T-helper 17 cell (primary cell): ENCODE measurements at regions not wholly inside any gene's neighbourhood (a gene's known extent, or its start where the extent isn't known, plus 50 kb on each side); places are given as distances from the start of the nearest gene placed in this dataset.

Experiments
- ATAC-seq: fragments of 150-1000 bp; cut with Tn5 transposase; 2 replicates; pipeline ENCODE4 v1.10.0; 2021; ENCODE audit warnings: mild to moderate bottlenecking, moderate library complexity
- DNase-seq, 3 donors: peaks; one replicate each; pipeline versions ENCODE4 v3.0.0 to v3.0.0-alpha.2; 2020 to 2021
- H3K9me3 ChIP-seq: one replicate; pipeline ENCODE4 v1.7.0; 2013; ENCODE audit warnings: low read length, mild to moderate bottlenecking; ENCODE audit not compliant: control insufficient read depth, poor library complexity, severe bottlenecking
- H3K27ac Mint-ChIP-seq: one replicate; pipeline ENCODE4 v1.8.0; 2022; ENCODE audit warnings: mild to moderate bottlenecking, moderate library complexity, mixed read lengths
- H3K27me3 Mint-ChIP-seq: one replicate; pipeline ENCODE4 v1.8.0; 2022; ENCODE audit warnings: mixed read lengths
- H3K36me3 Mint-ChIP-seq: one replicate; pipeline ENCODE4 v1.8.0; 2022; ENCODE audit warnings: low read depth, mixed read lengths
- H3K4me1 Mint-ChIP-seq: one replicate; pipeline ENCODE4 v1.8.0; 2022; ENCODE audit warnings: mild to moderate bottlenecking, mixed read lengths
- H3K4me3 Mint-ChIP-seq: one replicate; pipeline ENCODE4 v1.8.0; 2022; ENCODE audit warnings: mild to moderate bottlenecking, moderate library complexity, mixed read lengths

- DNase-seq = no peak
- no peaks in the 10 kb centered on the region for H3K9me3 ChIP-seq
- peaks cover 2% of the 10 kb centered on the region for H3K36me3 Mint-ChIP-seq
- peaks cover 59% of the 10 kb centered on the region for H3K27me3 Mint-ChIP-seq
- no peak overlapping the region for H3K4me3 Mint-ChIP-seq
- ATAC-seq = no peak
- H3K27ac Mint-ChIP-seq = no peak overlapping the region
- peaks cover under 1% of the 10 kb centered on the region for H3K4me1 Mint-ChIP-seq
These were observed 72.5 kb upstream of the ZNF423 start for GRCh38 chr16:49928176-49929041.

GRCh38 chr16:49929626-49930025 lies 73.7 kb upstream of the ZNF423 start:
- Mint-ChIP-seq H3K4me3 (no peak overlapping the region), H3K27me3 (peaks cover 58% of the 10 kb centered on the region), H3K4me1 (no peaks in the 10 kb centered on the region), H3K27ac (no peak overlapping the region), H3K36me3 (peaks cover 2% of the 10 kb centered on the region)
- ATAC-seq (no peak), DNase-seq (no peak)
- no peaks in the 10 kb centered on the region for H3K9me3 ChIP-seq

- Mint-ChIP-seq H3K36me3 (peaks cover 2% of the 10 kb centered on the region), H3K4me3 (no peak overlapping the region), H3K27ac (no peak overlapping the region), H3K4me1 (no peaks in the 10 kb centered on the region), H3K27me3 (peaks cover 52% of the 10 kb centered on the region)
- ATAC-seq (no peak), DNase-seq (no peak)
- H3K9me3 ChIP-seq = no peaks in the 10 kb centered on the region
These were observed 74.9 kb upstream of the ZNF423 start for GRCh38 chr16:49930841-49931240.

- DNase-seq = no peak
- ATAC-seq = no peak
- H3K9me3 ChIP-seq = no peaks in the 10 kb centered on the region
- Mint-ChIP-seq H3K4me1 (no peaks in the 10 kb centered on the region), H3K36me3 (peaks cover 2% of the 10 kb centered on the region), H3K27me3 (peaks cover 50% of the 10 kb centered on the region), H3K4me3 (no peak overlapping the region), H3K27ac (no peak overlapping the region)
These were observed 75.4 kb upstream of the ZNF423 start for GRCh38 chr16:49931266-49931665.

- H3K9me3 ChIP-seq = no peaks in the 10 kb centered on the region
- Mint-ChIP-seq H3K27ac (no peak overlapping the region), H3K4me3 (no peak overlapping the region), H3K27me3 (peaks cover 50% of the 10 kb centered on the region), H3K4me1 (no peaks in the 10 kb centered on the region), H3K36me3 (peaks cover 2% of the 10 kb centered on the region)
- ATAC-seq = no peak
- DNase-seq = no peak
These were observed 76.0 kb upstream of the ZNF423 start for GRCh38 chr16:49931916-49932315.

GRCh38 chr16:49932434-49932833 lies 76.5 kb upstream of the ZNF423 start:
- H3K9me3 ChIP-seq = no peaks in the 10 kb centered on the region
- no peak for ATAC-seq
- Mint-ChIP-seq H3K4me3 (no peak overlapping the region), H3K27me3 (peaks cover 50% of the 10 kb centered on the region), H3K4me1 (no peaks in the 10 kb centered on the region), H3K27ac (no peak overlapping the region), H3K36me3 (peaks cover 2% of the 10 kb centered on the region)
- no peak for DNase-seq

GRCh38 chr16:49932946-49933345 lies 77.0 kb upstream of the ZNF423 start:
- no peaks in the 10 kb centered on the region for H3K4me1 Mint-ChIP-seq
- no peak overlapping the region for H3K4me3 Mint-ChIP-seq
- no peak overlapping the region for H3K27ac Mint-ChIP-seq
- ATAC-seq (no peak), DNase-seq (no peak)
- H3K27me3 Mint-ChIP-seq = peaks cover 50% of the 10 kb centered on the region
- H3K9me3 ChIP-seq = no peaks in the 10 kb centered on the region
- H3K36me3 Mint-ChIP-seq = peaks cover 2% of the 10 kb centered on the region

- no peak for ATAC-seq
- no peak overlapping the region for H3K27ac Mint-ChIP-seq
These were observed 80.9 kb upstream of the ZNF423 start for GRCh38 chr16:49936791-49937190.

GRCh38 chr16:49937886-49938285 lies 82.0 kb upstream of the ZNF423 start:
- Mint-ChIP-seq H3K4me3 (no peak overlapping the region), H3K27ac (no peak overlapping the region), H3K27me3 (peaks cover 22% of the 10 kb centered on the region), H3K36me3 (no peaks in the 10 kb centered on the region), H3K4me1 (no peaks in the 10 kb centered on the region)
- no peaks in the 10 kb centered on the region for H3K9me3 ChIP-seq
- no peak for DNase-seq
- ATAC-seq = no peak

More at GRCh38 chr16:49936791-49937190, 80.9 kb upstream of the ZNF423 start:
- peaks cover 29% of the 10 kb centered on the region for H3K27me3 Mint-ChIP-seq
- no peaks in the 10 kb centered on the region for H3K4me1 Mint-ChIP-seq
- DNase-seq = no peak
- no peaks in the 10 kb centered on the region for H3K9me3 ChIP-seq
- no peak overlapping the region for H3K4me3 Mint-ChIP-seq
- no peaks in the 10 kb centered on the region for H3K36me3 Mint-ChIP-seq

- no peak for DNase-seq
- no peaks in the 10 kb centered on the region for H3K9me3 ChIP-seq
- no peak for ATAC-seq
- no peaks in the 10 kb centered on the region for H3K36me3 Mint-ChIP-seq
- H3K4me3 Mint-ChIP-seq = no peak overlapping the region
- no peaks in the 10 kb centered on the region for H3K4me1 Mint-ChIP-seq
- no peak overlapping the region for H3K27ac Mint-ChIP-seq
- peaks cover 14% of the 10 kb centered on the region for H3K27me3 Mint-ChIP-seq
These were observed 83.6 kb upstream of the ZNF423 start for GRCh38 chr16:49939495-49939894.

GRCh38 chr16:49940464-49941224 lies 84.4 kb upstream of the CNEP1R1 start:
- H3K36me3 Mint-ChIP-seq = no peaks in the 10 kb centered on the region
- no peak overlapping the region for H3K27ac Mint-ChIP-seq
- H3K27me3 Mint-ChIP-seq = peaks cover 10% of the 10 kb centered on the region
- ATAC-seq (no peak), DNase-seq (no peak)
- no peaks in the 10 kb centered on the region for H3K4me1 Mint-ChIP-seq
- no peaks in the 10 kb centered on the region for H3K9me3 ChIP-seq
- no peak overlapping the region for H3K4me3 Mint-ChIP-seq

GRCh38 chr16:49944221-49944620 lies 80.8 kb upstream of the CNEP1R1 start:
- Mint-ChIP-seq H3K36me3 (no peaks in the 10 kb centered on the region), H3K27ac (no peak overlapping the region), H3K4me1 (no peaks in the 10 kb centered on the region), H3K27me3 (peaks cover 29% of the 10 kb centered on the region), H3K4me3 (no peak overlapping the region)
- no peak for ATAC-seq
- DNase-seq = no peak
- H3K9me3 ChIP-seq = no peaks in the 10 kb centered on the region

GRCh38 chr16:49947907-49948678 lies 76.9 kb upstream of the CNEP1R1 start:
- no peaks in the 10 kb centered on the region for H3K9me3 ChIP-seq
- Mint-ChIP-seq H3K27me3 (peaks cover 21% of the 10 kb centered on the region), H3K4me3 (no peak overlapping the region), H3K27ac (no peak overlapping the region), H3K36me3 (no peaks in the 10 kb centered on the region), H3K4me1 (no peaks in the 10 kb centered on the region)
- DNase-seq (no peak), ATAC-seq (no peak)
